ENCODE measurements at regions not wholly inside any gene's neighbourhood (a gene's known extent, or its start where the extent isn't known, plus 50 kb on each side); places are given as distances from the start of the nearest gene placed in this dataset.

DNA sequence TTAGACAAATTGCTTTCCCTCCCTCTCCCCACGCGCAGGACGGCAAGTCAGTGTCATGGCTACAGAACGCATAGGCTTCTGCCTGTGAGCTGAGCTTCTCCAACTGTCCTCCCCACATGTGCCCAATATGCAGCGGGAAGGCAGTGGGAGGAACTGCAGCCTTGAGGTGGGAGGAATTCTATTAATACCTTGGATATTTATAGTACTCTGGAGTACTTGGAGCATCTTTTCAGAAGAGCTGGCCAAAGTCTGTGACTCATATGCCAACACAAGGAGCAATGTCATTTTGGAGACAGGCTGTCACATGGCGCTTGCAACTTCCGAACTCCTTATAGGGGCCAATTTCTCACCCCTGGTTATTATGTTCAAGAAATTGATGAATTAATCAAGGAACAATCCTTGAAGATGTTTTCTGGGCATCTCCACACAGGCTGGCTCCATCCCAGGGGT lies 245.0 kb upstream of the SERP2 start:
- Histone ChIP-seq H3K4me1 (ENCODE audit: control insufficient read depth, insufficient read depth, low read length) (no peaks in the 10 kb centered on the region), H3K9me3 (ENCODE audit: control insufficient read depth, insufficient read depth, low read length) (no peaks in the 10 kb centered on the region), H3K36me3 (ENCODE audit: control insufficient read depth, insufficient read depth, low read length) (no peaks in the 10 kb centered on the region), H3K27ac (ENCODE audit: low read length) (no peak overlapping the region), H3K27me3 (ENCODE audit: control insufficient read depth, insufficient read depth, low read length) (no peaks in the 10 kb centered on the region), H3K4me3 (ENCODE audit: low read length) (no peak overlapping the region)
- H3K36me3 Mint-ChIP-seq = peaks cover 8% of the 10 kb centered on the region
- H3K9me3 Mint-ChIP-seq = peaks cover 2 to 4% of the 10 kb centered on the region in 2 donors
- no peak overlapping the region for H3K4me3 Mint-ChIP-seq
- DNase-seq (no peak), ATAC-seq (no peak)
- intact Hi-C loops (cut with micrococcal nuclease) = no loop called here
- 98% methylated on average over 5 of the region's 7 CpGs for WGBS (ENCODE audit: insufficient coverage)
- H3K4me1 Mint-ChIP-seq = no peaks in the 10 kb centered on the region
- H3K27ac Mint-ChIP-seq = no peak overlapping the region
- H3K27me3 Mint-ChIP-seq (ENCODE audit: low read depth in 2 of 2) = peaks cover 10 to 22% of the 10 kb centered on the region in 2 donors
- TF ChIP-seq, protein P1, sequence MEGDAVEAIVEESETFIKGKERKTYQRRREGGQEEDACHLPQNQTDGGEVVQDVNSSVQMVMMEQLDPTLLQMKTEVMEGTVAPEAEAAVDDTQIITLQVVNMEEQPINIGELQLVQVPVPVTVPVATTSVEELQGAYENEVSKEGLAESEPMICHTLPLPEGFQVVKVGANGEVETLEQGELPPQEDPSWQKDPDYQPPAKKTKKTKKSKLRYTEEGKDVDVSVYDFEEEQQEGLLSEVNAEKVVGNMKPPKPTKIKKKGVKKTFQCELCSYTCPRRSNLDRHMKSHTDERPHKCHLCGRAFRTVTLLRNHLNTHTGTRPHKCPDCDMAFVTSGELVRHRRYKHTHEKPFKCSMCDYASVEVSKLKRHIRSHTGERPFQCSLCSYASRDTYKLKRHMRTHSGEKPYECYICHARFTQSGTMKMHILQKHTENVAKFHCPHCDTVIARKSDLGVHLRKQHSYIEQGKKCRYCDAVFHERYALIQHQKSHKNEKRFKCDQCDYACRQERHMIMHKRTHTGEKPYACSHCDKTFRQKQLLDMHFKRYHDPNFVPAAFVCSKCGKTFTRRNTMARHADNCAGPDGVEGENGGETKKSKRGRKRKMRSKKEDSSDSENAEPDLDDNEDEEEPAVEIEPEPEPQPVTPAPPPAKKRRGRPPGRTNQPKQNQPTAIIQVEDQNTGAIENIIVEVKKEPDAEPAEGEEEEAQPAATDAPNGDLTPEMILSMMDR (IDR thresholded peaks at IDR 0.05) = no peak

DNA sequence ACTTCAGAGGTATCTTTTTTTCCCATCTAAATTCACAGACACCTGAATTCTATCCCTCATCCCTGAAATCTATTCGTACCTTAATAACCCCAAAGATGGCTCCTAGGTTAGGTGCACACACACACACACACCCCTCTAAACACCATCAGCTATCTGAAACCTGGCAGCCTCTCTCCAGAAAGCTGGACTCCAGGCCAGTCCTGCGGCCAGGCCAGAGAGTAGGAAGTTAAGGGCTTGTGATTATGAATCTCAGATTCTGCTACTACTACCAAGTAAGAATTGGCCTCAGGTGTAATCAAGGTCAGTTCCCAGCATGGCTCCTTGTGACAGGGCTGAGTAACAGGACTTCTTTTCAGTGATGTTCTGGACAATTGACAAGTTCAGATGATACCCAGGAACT lies 244.2 kb upstream of the SERP2 start:
- TF ChIP-seq, protein P1 (IDR thresholded peaks at IDR 0.05) = no peak
- Histone ChIP-seq H3K4me1 (ENCODE audit: control insufficient read depth, insufficient read depth, low read length) (no peaks in the 10 kb centered on the region), H3K36me3 (ENCODE audit: control insufficient read depth, insufficient read depth, low read length) (no peaks in the 10 kb centered on the region), H3K27me3 (ENCODE audit: control insufficient read depth, insufficient read depth, low read length) (no peaks in the 10 kb centered on the region), H3K4me3 (ENCODE audit: low read length) (no peak overlapping the region), H3K27ac (ENCODE audit: low read length) (no peak overlapping the region), H3K9me3 (ENCODE audit: control insufficient read depth, insufficient read depth, low read length) (no peaks in the 10 kb centered on the region)
- DNase-seq (no peak), ATAC-seq (no peak)
- Mint-ChIP-seq H3K27me3 (ENCODE audit: low read depth in 2 of 2) (peaks cover 10 to 22% of the 10 kb centered on the region in 2 donors), H3K4me3 (no peak overlapping the region), H3K4me1 (no peaks in the 10 kb centered on the region), H3K27ac (no peak overlapping the region), H3K36me3 (no peaks in the 10 kb centered on the region), H3K9me3 (no peaks in the 10 kb centered on the region)
- WGBS (ENCODE audit: insufficient coverage) = 61% methylated on average over 2 of the region's 2 CpGs
- intact Hi-C loops (cut with micrococcal nuclease) = no loop called here

DNA sequence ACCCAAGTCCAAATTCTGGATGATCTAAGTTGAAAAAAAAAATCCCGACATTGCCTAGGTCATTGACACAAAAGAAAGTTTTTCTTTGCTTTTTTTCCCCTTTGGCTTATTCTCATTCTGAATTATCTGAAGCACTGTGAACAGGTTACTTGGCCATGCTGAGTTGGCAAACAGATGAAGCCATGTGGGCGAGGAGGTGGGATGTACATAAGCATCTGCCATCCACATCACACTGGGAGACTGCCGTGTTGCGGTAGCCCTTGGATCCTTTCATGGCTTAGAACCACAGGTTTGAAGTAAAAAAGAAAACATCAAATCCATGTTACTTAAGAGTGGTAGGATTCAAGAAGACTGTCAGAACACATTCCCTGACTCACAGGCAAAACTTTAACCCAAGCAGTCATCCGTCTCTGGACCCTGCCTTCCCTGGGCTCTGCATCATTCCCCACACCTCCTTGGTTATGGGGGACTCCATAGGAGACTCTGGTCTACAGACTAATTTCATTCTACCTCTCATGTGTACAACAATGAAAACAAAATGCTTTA lies 242.5 kb upstream of the SERP2 start:
- Mint-ChIP-seq H3K27me3 (ENCODE audit: low read depth in 2 of 2) (peaks cover 10 to 22% of the 10 kb centered on the region in 2 donors), H3K9me3 (no peaks in the 10 kb centered on the region), H3K27ac (no peak overlapping the region), H3K4me1 (no peaks in the 10 kb centered on the region), H3K36me3 (no peaks in the 10 kb centered on the region), H3K4me3 (no peak overlapping the region)
- Histone ChIP-seq H3K9me3 (ENCODE audit: control insufficient read depth, insufficient read depth, low read length) (no peaks in the 10 kb centered on the region), H3K4me3 (ENCODE audit: low read length) (no peak overlapping the region), H3K27me3 (ENCODE audit: control insufficient read depth, insufficient read depth, low read length) (no peaks in the 10 kb centered on the region), H3K36me3 (ENCODE audit: control insufficient read depth, insufficient read depth, low read length) (no peaks in the 10 kb centered on the region), H3K4me1 (ENCODE audit: control insufficient read depth, insufficient read depth, low read length) (no peaks in the 10 kb centered on the region), H3K27ac (ENCODE audit: low read length) (no peak overlapping the region)
- TF ChIP-seq, protein P1 (IDR thresholded peaks at IDR 0.05) = no peak
- intact Hi-C loops (cut with micrococcal nuclease) = no loop called here
- 96% methylated on average over 5 of the region's 5 CpGs for WGBS (ENCODE audit: insufficient coverage)
- ATAC-seq = no peak
- DNase-seq = no peak

DNA sequence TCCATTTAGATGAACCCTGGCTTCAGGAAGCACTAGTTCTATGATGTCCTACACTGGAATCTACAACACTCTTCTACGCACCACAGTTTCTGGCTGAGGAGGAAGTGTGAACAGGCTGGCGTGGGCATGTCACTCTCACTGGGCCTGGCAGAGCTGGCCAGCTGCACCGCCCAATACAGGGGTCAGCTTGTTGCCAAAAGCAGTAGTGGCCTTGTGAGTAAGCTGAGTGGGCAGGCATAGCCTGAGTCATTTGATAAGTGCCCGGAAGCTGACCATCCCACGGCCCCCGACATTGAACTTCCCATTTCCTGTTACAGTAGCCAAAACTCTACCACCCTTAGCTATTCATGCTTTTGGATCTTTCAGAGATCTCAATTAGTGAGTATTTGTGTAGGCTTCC lies 240.9 kb upstream of the SERP2 start:
- H3K27me3 Mint-ChIP-seq (ENCODE audit: low read depth in 2 of 2) = peaks cover 8 to 22% of the 10 kb centered on the region in 2 donors
- peak in 1 of 3 donors; percentile 50 for ATAC-seq
- H3K9me3 Mint-ChIP-seq = no peaks in the 10 kb centered on the region
- Histone ChIP-seq H3K36me3 (ENCODE audit: control insufficient read depth, insufficient read depth, low read length) (no peaks in the 10 kb centered on the region), H3K27me3 (ENCODE audit: control insufficient read depth, insufficient read depth, low read length) (no peaks in the 10 kb centered on the region), H3K27ac (ENCODE audit: low read length) (no peak overlapping the region), H3K4me1 (ENCODE audit: control insufficient read depth, insufficient read depth, low read length) (no peaks in the 10 kb centered on the region), H3K4me3 (ENCODE audit: low read length) (no peak overlapping the region), H3K9me3 (ENCODE audit: control insufficient read depth, insufficient read depth, low read length) (no peaks in the 10 kb centered on the region)
- TF ChIP-seq, protein P1 (IDR thresholded peaks at IDR 0.05) = no peak
- no peak overlapping the region for H3K27ac Mint-ChIP-seq
- no peaks in the 10 kb centered on the region for H3K4me1 Mint-ChIP-seq
- WGBS (ENCODE audit: insufficient coverage) = 86% methylated on average over 5 of the region's 6 CpGs
- intact Hi-C loops (cut with micrococcal nuclease) = no loop called here
- no peak overlapping the region for H3K4me3 Mint-ChIP-seq
- H3K36me3 Mint-ChIP-seq = no peaks in the 10 kb centered on the region
- DNase-seq = no peak
